Upper lobe of right lung (tissue), 1 donor: ENCODE measurements at regions not wholly inside any gene's neighbourhood (a gene's known extent, or its start where the extent isn't known, plus 50 kb on each side); places are given as distances from the start of the nearest gene placed in this dataset.

Experiments
- ATAC-seq: fragments of 200-7000 bp; cut with Tn5 transposase; one replicate; pipeline ENCODE4 v1.9.1; 2020; ENCODE audit warnings: mild to moderate bottlenecking, moderate library complexity
- DNase-seq: peaks from one replicate; pipeline ENCODE4 v3.0.0-alpha.2; 2020
- H3K27ac ChIP-seq: fragments of 200-600 bp; one replicate; pipeline ENCODE4 v1.8.0; 2022
- H3K27me3 ChIP-seq: fragments of 200-600 bp; one replicate; pipeline ENCODE4 v1.8.0; 2022; ENCODE audit warnings: mild to moderate bottlenecking
- H3K36me3 ChIP-seq: fragments of 200-600 bp; one replicate; pipeline ENCODE4 v1.8.0; 2022
- H3K4me1 ChIP-seq: fragments of 200-600 bp; one replicate; pipeline ENCODE4 v1.8.0; 2022
- H3K4me3 ChIP-seq: fragments of 200-600 bp; one replicate; pipeline ENCODE4 v1.8.0; 2022; ENCODE audit warnings: mild to moderate bottlenecking
- H3K9me3 ChIP-seq: fragments of 200-600 bp; one replicate; pipeline ENCODE4 v1.8.0; 2022
- CTCF ChIP-seq: fragments of 200-600 bp; IDR thresholded peaks from one replicate; pipeline ENCODE4 v1.8.0; 2022; ENCODE audit warnings: antibody characterized with exemption
- intact Hi-C: fragments of 100-400 bp; cut with DNase I; formaldehyde crosslinking; loops from one replicate; pipeline ENCODE4 v1.11.0; 2022
- donor health status: DM: no; HTN: yes; CAD: no; lungs with severe emphysema.

- no peaks in the 10 kb centered on the region for H3K9me3 ChIP-seq
- peaks cover 14% of the 10 kb centered on the region for H3K4me1 ChIP-seq
- TF ChIP-seq CTCF: no peak
- no peak overlapping the region for H3K4me3 ChIP-seq
- peaks cover 62% of the 10 kb centered on the region for H3K27me3 ChIP-seq
- H3K36me3 ChIP-seq: no peaks in the 10 kb centered on the region
- no peak overlapping the region for H3K27ac ChIP-seq
- ATAC-seq: peak; percentile 21
- intact Hi-C loops: loop anchor here (10.0 kb wide), 1 partner anchor 627 kb away; no protein-coding TSS in a partner anchor
- no peak for DNase-seq
Measured at GRCh38 chr2:118227698-118228508, 139.6 kb downstream of the INSIG2 start.

DNA sequence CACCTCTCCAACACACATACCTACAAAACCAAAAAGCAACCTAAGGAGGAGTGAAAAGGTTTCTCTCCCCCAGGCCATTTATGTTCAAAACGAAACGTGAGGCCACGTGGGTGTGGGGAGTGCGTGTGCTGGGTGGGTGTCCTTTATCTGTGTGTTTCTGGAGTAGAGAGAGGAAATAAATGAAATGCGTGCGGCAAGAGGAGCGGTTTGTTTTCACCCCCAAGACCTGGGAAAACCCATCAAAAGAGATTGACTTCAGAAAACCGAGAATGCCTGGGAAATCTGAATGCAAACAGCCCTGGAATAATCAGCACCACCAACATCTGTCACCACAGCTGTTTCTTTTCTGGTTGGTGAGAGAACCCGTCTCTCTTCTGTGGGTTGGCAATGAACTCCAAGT is 137.4 kb downstream of the INSIG2 start:
- no peaks in the 10 kb centered on the region for H3K9me3 ChIP-seq
- H3K4me1 ChIP-seq: peaks cover 14% of the 10 kb centered on the region
- intact Hi-C loops: loop anchor here (10.0 kb wide), 1 partner anchor 629 kb away; no protein-coding TSS in a partner anchor
- peaks cover 67% of the 10 kb centered on the region for H3K27me3 ChIP-seq
- ATAC-seq (no peak), DNase-seq (no peak)
- no peak overlapping the region for H3K4me3 ChIP-seq
- H3K27ac ChIP-seq: no peak overlapping the region
- H3K36me3 ChIP-seq: no peaks in the 10 kb centered on the region
- no peak for TF ChIP-seq CTCF

GRCh38 chr2:118224895-118225311 is 136.6 kb downstream of the INSIG2 start:
- Histone ChIP-seq H3K36me3 (no peaks in the 10 kb centered on the region), H3K9me3 (no peaks in the 10 kb centered on the region), H3K27ac (no peak overlapping the region), H3K4me3 (peak overlapping the region; percentile 44), H3K27me3 (peaks cover 73% of the 10 kb centered on the region), H3K4me1 (peaks cover 14% of the 10 kb centered on the region)
- ATAC-seq: peak; percentile 50
- intact Hi-C loops: loop anchor here (10.0 kb wide), 1 partner anchor 630 kb away; no protein-coding TSS in a partner anchor
- TF ChIP-seq CTCF: no peak
- no peak for DNase-seq

- Histone ChIP-seq H3K9me3 (no peaks in the 10 kb centered on the region), H3K36me3 (no peaks in the 10 kb centered on the region), H3K4me3 (peak overlapping the region; percentile 44), H3K27me3 (peaks cover 79% of the 10 kb centered on the region), H3K27ac (no peak overlapping the region), H3K4me1 (peaks cover 14% of the 10 kb centered on the region)
- DNase-seq (peak; percentile 67), ATAC-seq (peak; percentile 66)
- TF ChIP-seq CTCF: no peak
- intact Hi-C loops: loop anchor here (10.0 kb wide), 1 partner anchor 631 kb away; no protein-coding TSS in a partner anchor
Measured at GRCh38 chr2:118223992-118224894, 136.0 kb downstream of the INSIG2 start.

DNA sequence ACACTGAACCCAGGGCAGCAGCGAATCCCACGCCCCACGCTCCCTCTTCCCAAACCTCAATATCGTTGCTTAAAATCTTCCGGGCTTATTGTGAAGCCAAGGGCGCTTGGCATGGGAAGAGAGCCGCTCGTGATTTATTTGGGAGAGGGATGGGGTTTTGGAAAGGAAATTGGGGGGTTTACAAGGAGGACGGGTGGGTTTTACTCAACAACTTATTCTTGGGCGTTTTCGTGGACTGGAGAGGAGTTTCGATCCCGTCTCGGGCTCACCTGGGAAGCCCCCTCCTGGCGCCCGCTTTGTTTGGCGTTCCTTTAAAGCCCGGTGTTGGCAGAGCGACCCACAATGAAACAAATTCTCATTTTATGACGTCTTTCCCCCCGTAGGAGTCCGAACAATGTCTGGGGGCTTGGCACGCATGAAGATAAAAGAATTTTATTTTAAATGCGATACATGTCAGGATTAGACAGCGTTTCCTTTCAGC is 135.3 kb downstream of the INSIG2 start:
- peaks cover 83% of the 10 kb centered on the region for H3K27me3 ChIP-seq
- peaks cover 14% of the 10 kb centered on the region for H3K4me1 ChIP-seq
- no peaks in the 10 kb centered on the region for H3K36me3 ChIP-seq
- peak overlapping the region; percentile 44 for H3K4me3 ChIP-seq
- H3K27ac ChIP-seq: no peak overlapping the region
- ATAC-seq (no peak), DNase-seq (no peak)
- no peak for TF ChIP-seq CTCF
- no peaks in the 10 kb centered on the region for H3K9me3 ChIP-seq
- intact Hi-C loops: loop anchor here (10.0 kb wide), 1 partner anchor 631 kb away; no protein-coding TSS in a partner anchor
